ENCODE measurements at regions not wholly inside any gene's neighbourhood (a gene's known extent, or its start where the extent isn't known, plus 50 kb on each side); places are given as distances from the start of the nearest gene placed in this dataset.

DNA sequence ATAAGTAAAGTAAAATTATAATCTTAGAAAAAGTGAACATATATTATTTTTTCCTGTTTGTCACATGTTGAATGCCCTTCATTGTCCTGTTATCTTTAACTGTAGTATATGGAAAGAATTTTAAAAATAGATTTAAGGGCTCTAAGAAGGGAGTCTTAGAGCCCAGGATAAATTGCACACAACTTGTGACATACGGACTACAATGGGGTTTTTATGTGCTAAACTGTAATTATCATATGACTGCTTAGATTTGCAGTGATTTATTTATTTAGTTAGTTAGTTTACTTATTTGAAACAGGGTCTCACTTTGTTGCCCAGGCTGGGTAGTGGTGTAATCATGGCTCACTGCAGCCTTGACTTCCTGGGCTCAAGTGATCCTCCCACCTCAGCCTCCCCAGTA, 187.8 kb upstream of the HMGA2 start:
- TF ChIP-seq, protein P1, sequence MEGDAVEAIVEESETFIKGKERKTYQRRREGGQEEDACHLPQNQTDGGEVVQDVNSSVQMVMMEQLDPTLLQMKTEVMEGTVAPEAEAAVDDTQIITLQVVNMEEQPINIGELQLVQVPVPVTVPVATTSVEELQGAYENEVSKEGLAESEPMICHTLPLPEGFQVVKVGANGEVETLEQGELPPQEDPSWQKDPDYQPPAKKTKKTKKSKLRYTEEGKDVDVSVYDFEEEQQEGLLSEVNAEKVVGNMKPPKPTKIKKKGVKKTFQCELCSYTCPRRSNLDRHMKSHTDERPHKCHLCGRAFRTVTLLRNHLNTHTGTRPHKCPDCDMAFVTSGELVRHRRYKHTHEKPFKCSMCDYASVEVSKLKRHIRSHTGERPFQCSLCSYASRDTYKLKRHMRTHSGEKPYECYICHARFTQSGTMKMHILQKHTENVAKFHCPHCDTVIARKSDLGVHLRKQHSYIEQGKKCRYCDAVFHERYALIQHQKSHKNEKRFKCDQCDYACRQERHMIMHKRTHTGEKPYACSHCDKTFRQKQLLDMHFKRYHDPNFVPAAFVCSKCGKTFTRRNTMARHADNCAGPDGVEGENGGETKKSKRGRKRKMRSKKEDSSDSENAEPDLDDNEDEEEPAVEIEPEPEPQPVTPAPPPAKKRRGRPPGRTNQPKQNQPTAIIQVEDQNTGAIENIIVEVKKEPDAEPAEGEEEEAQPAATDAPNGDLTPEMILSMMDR (IDR thresholded peaks at IDR 0.05; ENCODE audit: extremely low read depth, missing control alignments) = no peak

DNA sequence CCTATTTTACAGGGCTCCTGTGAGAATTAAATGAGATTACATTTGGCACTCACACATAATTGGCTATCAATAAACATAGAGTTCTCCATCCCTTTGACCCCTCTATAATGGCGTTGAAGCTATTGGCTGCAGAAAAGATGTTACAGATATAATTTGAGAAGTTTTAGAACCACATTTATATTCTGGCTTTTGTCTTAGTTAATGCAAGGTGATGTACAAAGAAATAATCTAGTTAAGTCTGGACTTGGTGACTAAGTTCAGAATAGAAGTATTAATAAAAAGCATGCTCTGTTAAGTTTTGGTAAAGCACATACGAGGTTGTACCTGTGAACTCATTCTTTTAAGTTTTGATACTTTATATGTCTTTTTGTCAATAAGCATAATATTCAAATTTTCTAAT, 187.1 kb upstream of the HMGA2 start:
- TF ChIP-seq, protein P1 (IDR thresholded peaks at IDR 0.05; ENCODE audit: extremely low read depth, missing control alignments) = no peak
- DNase-seq (ENCODE audit: low spot score) = no peak

More for the DNA sequence above, 187.8 kb upstream of the HMGA2 start:
- no peak for DNase-seq (ENCODE audit: low spot score)

DNA sequence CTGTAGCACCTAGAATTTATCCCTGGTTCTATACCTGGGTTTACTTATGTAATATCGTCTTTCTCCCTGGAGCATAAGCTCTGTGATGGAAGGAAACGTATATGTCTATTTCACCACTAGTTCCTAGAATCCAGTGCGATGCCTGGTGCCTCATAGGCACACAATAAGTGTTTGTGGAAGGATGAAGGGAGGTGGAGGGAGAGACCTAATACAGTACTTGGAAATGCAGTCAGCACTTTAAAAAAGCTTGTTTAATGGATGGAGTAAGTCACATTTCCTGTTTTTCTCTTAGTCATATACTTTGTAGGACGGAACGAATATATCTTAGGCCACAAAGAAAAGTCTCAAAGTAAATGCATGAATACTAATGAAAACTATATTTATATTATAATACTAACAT, 186.5 kb upstream of the HMGA2 start:
- DNase-seq (ENCODE audit: low spot score) = no peak
- TF ChIP-seq, protein P1 (IDR thresholded peaks at IDR 0.05; ENCODE audit: extremely low read depth, missing control alignments) = no peak

DNA sequence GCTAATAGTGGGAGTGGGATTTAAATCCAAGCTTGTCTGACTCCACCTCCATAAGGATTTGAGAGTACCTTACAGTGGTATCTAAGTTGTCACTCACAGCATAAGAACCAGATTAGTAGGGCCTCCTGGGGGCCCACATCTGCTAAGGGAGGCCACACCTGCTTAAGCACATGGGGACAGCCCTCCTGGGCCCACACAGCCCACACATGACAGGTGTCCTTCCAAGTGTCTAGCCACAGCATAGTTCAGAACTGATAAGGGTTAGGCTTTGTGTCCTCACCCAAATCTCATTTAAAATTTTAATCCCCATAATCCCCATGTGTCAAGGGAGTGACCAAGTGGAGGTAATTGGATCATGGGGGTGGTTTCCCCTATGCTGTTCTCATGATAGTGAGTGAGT, 186.0 kb upstream of the HMGA2 start:
- no peak for DNase-seq (ENCODE audit: low spot score)
- TF ChIP-seq, protein P1 (IDR thresholded peaks at IDR 0.05; ENCODE audit: extremely low read depth, missing control alignments) = no peak

DNA sequence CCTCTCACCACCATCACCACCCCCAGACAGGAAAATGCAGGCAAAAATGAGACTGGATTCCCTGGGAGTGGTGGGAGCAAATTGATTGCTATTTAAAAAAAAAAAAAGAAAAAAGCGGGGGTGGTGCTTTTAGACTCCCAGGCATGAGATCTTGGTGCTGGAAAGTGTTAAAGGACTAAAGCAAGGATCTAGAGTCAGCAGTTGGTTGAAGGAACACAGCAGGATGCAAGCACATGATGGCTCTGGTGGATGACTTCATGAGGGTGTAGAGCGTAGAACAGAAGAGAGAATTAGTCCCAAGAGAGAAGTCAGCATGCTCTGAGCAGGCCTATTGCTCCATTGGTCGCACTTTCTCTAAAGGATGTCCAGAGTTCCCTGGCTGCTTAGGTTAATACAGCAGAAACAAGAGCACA, 183.8 kb upstream of the HMGA2 start:
- DNase-seq (ENCODE audit: low spot score) = no peak
- TF ChIP-seq, protein P1 (IDR thresholded peaks at IDR 0.05; ENCODE audit: extremely low read depth, missing control alignments) = no peak

DNA sequence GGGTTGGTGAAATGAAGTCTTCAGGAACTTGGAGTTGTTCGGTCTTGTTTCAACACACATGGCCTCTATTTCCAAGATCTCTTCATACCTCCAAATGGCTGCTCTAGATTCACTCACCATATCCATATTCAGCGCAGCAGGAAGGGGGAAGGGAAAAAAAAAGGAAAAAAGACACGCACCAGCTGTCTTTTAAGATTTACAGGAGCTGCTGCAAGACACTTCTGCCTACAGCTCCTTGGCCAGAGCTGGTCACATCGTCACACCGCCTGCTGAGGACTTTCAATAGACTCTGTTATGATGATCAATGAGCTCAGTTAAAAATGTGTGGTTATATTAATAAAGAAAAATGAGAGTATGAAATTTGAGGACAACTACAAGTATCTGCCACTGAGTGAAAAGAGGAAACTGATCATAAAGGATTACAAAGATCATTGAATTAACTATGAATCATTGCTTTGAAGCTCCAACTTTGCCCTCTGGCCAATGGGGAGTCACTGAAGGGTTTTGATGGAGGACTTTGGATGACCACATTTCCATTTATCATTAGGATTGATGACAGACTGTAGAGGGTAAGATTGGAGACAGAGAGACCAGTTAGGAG, 182.1 kb upstream of the HMGA2 start:
- no peak for DNase-seq (ENCODE audit: low spot score)
- TF ChIP-seq, protein P1 (IDR thresholded peaks at IDR 0.05; ENCODE audit: extremely low read depth, missing control alignments) = no peak

DNA sequence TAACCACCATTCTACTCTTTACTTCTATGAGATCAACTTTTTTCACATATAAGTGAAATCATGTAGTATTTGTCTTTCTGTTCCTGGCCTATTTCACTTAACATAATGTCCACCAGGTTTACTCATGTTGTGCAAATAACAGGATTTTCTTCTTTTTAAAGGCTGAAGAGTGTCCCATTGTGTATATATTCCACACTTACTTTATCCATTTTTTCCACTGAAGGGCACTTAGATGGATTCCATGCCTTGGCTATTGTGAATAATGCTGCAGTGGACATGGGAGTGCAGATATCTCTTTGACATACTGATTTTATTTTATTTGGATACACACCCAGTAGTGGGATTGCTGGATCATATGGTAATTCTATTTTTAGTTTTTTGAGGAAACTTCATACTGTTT, 181.1 kb upstream of the HMGA2 start:
- TF ChIP-seq, protein P1 (IDR thresholded peaks at IDR 0.05; ENCODE audit: extremely low read depth, missing control alignments) = no peak
- DNase-seq (ENCODE audit: low spot score) = no peak
